Right lobe of liver (tissue), 4 donors: ENCODE measurements at regions not wholly inside any gene's neighbourhood (a gene's known extent, or its start where the extent isn't known, plus 50 kb on each side); places are given as distances from the start of the nearest gene placed in this dataset.

Experiments
- CTCF ChIP-seq, 4 donors: fragments of 200-600 bp in 3 of 4; fragments of 450-650 bp in 1 of 4; IDR thresholded peaks; one replicate each; pipeline versions ENCODE4 v1.5.1 to v1.8.0; 2016 to 2022; ENCODE audit warnings: antibody characterized with exemption in 4 of 4, mild to moderate bottlenecking in 2 of 4
- POLR2A ChIP-seq: fragments of 450-650 bp; IDR thresholded peaks from one replicate; pipeline ENCODE4 v1.6.1; 2017; ENCODE audit warnings: antibody characterized with exemption, mild to moderate bottlenecking
- donor health status: DM: no; HTN: no; CAD: no.
- donor health status: DM: no; HTN: no; CAD: no.
- donor health status: DM: no; HTN: yes; CAD: no.

- TF ChIP-seq CTCF (IDR thresholded peaks at IDR 0.05) (no peak), POLR2A (no peak)
These were observed 458.3 kb downstream of the EDEM1 start for GRCh38 chr3:5645692-5646410.
